ENCODE measurements at regions not wholly inside any gene's neighbourhood (a gene's known extent, or its start where the extent isn't known, plus 50 kb on each side); places are given as distances from the start of the nearest gene placed in this dataset.

- POLR2A ChIA-PET (ENCODE audit: low non-redundant PET): no interaction called here
- CTCF ChIA-PET: no interaction called here
- no peak for TF ChIP-seq CTCF (conservative IDR thresholded peaks at IDR 0.05; ENCODE audit: low read depth)
- no peak overlapping the region for H3K27ac ChIP-seq
- no peak for DNase-seq (ENCODE audit: low spot score)
These were observed 146.1 kb upstream of the ZSWIM2 start for GRCh38 chr2:186995092-186995491.

- no peak for DNase-seq (ENCODE audit: low spot score)
- no peak for TF ChIP-seq CTCF (conservative IDR thresholded peaks at IDR 0.05; ENCODE audit: low read depth)
- CTCF ChIA-PET: no interaction called here
- H3K27ac ChIP-seq: no peak overlapping the region
- POLR2A ChIA-PET (ENCODE audit: low non-redundant PET): no interaction called here
These were observed 143.6 kb upstream of the ZSWIM2 start for GRCh38 chr2:186992597-186992996.

GRCh38 chr2:186991766-186992417 is 142.9 kb upstream of the ZSWIM2 start:
- TF ChIP-seq CTCF (conservative IDR thresholded peaks at IDR 0.05; ENCODE audit: low read depth): no peak
- no peak for DNase-seq (ENCODE audit: low spot score)
- ChIA-PET POLR2A (ENCODE audit: low non-redundant PET) (no interaction called here), CTCF (no interaction called here)
- H3K27ac ChIP-seq: no peak overlapping the region

- no peak for DNase-seq (ENCODE audit: low spot score)
- POLR2A ChIA-PET (ENCODE audit: low non-redundant PET): no interaction called here
- CTCF ChIA-PET: no interaction called here
- TF ChIP-seq CTCF (conservative IDR thresholded peaks at IDR 0.05; ENCODE audit: low read depth): no peak
- H3K27ac ChIP-seq: no peak overlapping the region
These were observed 136.0 kb upstream of the ZSWIM2 start for GRCh38 chr2:186984966-186985365.

GRCh38 chr2:186984481-186984880 is 135.5 kb upstream of the ZSWIM2 start:
- no peak for TF ChIP-seq CTCF (conservative IDR thresholded peaks at IDR 0.05; ENCODE audit: low read depth)
- H3K27ac ChIP-seq: no peak overlapping the region
- DNase-seq (ENCODE audit: low spot score): no peak
- ChIA-PET POLR2A (ENCODE audit: low non-redundant PET) (no interaction called here), CTCF (no interaction called here)

- CTCF ChIA-PET: interaction anchor here (0.6 kb wide), 1 partner anchor 519 kb away, joined by 4 read pairs; no protein-coding TSS in a partner anchor
These were observed 132.0 kb upstream of the ZSWIM2 start for GRCh38 chr2:186980787-186981550.

More at GRCh38 chr2:186980787-186981550, 132.0 kb upstream of the ZSWIM2 start:
- no peak overlapping the region for H3K27ac ChIP-seq
- DNase-seq (ENCODE audit: low spot score): no peak
- POLR2A ChIA-PET (ENCODE audit: low non-redundant PET): no interaction called here
- TF ChIP-seq CTCF (conservative IDR thresholded peaks at IDR 0.05; ENCODE audit: low read depth): no peak

All from RWPE1 (cell line).